Smooth muscle cell (in vitro differentiated cells): ENCODE measurements at regions not wholly inside any gene's neighbourhood (a gene's known extent, or its start where the extent isn't known, plus 50 kb on each side); places are given as distances from the start of the nearest gene placed in this dataset.
"Not testable (repeated sequence)": the region's sequence is repeated elsewhere in the genome, so short reads cannot be mapped to it uniquely, and the experiment has no call there.

ENCODE experiments used
- DNase-seq: peaks from one replicate; lab custom pipeline; 2025; ENCODE audit not compliant: unreplicated experiment; lab: John Stamatoyannopoulos, UW
- H2AFZ ChIP-seq: fragments of 200-600 bp; sonication (generic); 2 replicates; pipeline ENCODE4 v1.6.0; 2016; ENCODE audit warnings: antibody characterized with exemption, low read depth, mild to moderate bottlenecking
- H3F3A ChIP-seq: fragments of 200-600 bp; sonication (generic); 2 replicates; pipeline ENCODE4 v1.6.0; 2017; ENCODE audit warnings: antibody characterized with exemption, low read depth
- H3K27ac ChIP-seq: fragments of 200-600 bp; sonication (generic); 2 replicates; pipeline ENCODE4 v1.5.1; 2016; ENCODE audit warnings: low read depth, mild to moderate bottlenecking
- H3K27me3 ChIP-seq: fragments of 200-600 bp; sonication (generic); 2 replicates; pipeline ENCODE4 v1.6.1; 2016; ENCODE audit warnings: low read depth, mild to moderate bottlenecking
- H3K36me3 ChIP-seq: fragments of 200-600 bp; sonication (generic); 2 replicates; pipeline ENCODE4 v1.5.1; 2016; ENCODE audit warnings: low read depth
- H3K4me1 ChIP-seq: fragments of 200-600 bp; sonication (generic); 2 replicates; pipeline ENCODE4 v1.5.1; 2016; ENCODE audit warnings: low read depth
- H3K4me2 ChIP-seq: fragments of 200-600 bp; sonication (generic); 2 replicates; pipeline ENCODE4 v1.6.0; 2016; ENCODE audit warnings: mild to moderate bottlenecking
- H3K4me3 ChIP-seq: fragments of 200-600 bp; sonication (generic); 2 replicates; pipeline ENCODE4 v1.5.1; 2016; ENCODE audit warnings: mild to moderate bottlenecking
- H3K79me2 ChIP-seq: fragments of 200-600 bp; sonication (generic); 2 replicates; pipeline ENCODE4 v1.6.0; 2016; ENCODE audit warnings: low read depth, mild to moderate bottlenecking
- H3K9ac ChIP-seq: fragments of 200-600 bp; sonication (generic); 2 replicates; pipeline ENCODE4 v1.6.0; 2016; ENCODE audit warnings: low read depth
- H3K9me3 ChIP-seq: fragments of 200-600 bp; sonication (generic); replicated peaks from 2 replicates; pipeline ENCODE4 v1.5.1; 2016; ENCODE audit warnings: low read depth
- H4K20me1 ChIP-seq: fragments of 200-600 bp; sonication (generic); 2 replicates; pipeline ENCODE4 v1.6.0; 2016; ENCODE audit warnings: low read depth
- CTCF ChIP-seq: fragments of 200-600 bp; sonication (generic); IDR thresholded peaks from 2 replicates; pipeline ENCODE4 v1.5.1; 2017; ENCODE audit warnings: borderline replicate concordance, mild to moderate bottlenecking, antibody characterized with exemption; ENCODE audit not compliant: insufficient read depth, poor library complexity, severe bottlenecking
- WGBS: methylation state at CpG from one replicate; pipeline ENCODE4 v1.1.7; 2016; ENCODE audit warnings: low lambda C conversion rate; 5-methylcytosine and 5-hydroxymethylcytosine counted together

GRCh38 chrX:3532581-3533085, 180.8 kb downstream of the PRKX start:
- Histone ChIP-seq H3K27ac (peak overlapping the region; percentile 98), H4K20me1 (no peaks in the 10 kb centered on the region), H3K4me2 (no peak overlapping the region), H3K4me1 (no peaks in the 10 kb centered on the region), H3K4me3 (no peak overlapping the region), H3K9me3 (no peaks in the 10 kb centered on the region), H3K9ac (no peak overlapping the region), H2AFZ (no peak overlapping the region), H3K79me2 (no peaks in the 10 kb centered on the region), H3F3A (no peaks in the 10 kb centered on the region), H3K36me3 (no peaks in the 10 kb centered on the region), H3K27me3 (no peaks in the 10 kb centered on the region)
- DNase-seq, result no peak
- TF ChIP-seq CTCF, result no peak
- WGBS, result 79% methylated on average over 3 of the region's 3 CpGs

- H3K4me3 ChIP-seq, H3K27me3 ChIP-seq, H3F3A ChIP-seq, H3K9me3 ChIP-seq, H3K36me3 ChIP-seq, DNase-seq, H3K79me2 ChIP-seq, H4K20me1 ChIP-seq, H3K4me2 ChIP-seq, H3K4me1 ChIP-seq, H2AFZ ChIP-seq, H3K9ac ChIP-seq: not testable (repeated sequence)
- 52% methylated on average over 3 of the region's 3 CpGs for WGBS
- peak overlapping the region; percentile 98 for H3K27ac ChIP-seq
Observed at GRCh38 chrX:3531435-3531834, 182.0 kb downstream of the PRKX start.

GRCh38 chrX:3529466-3530010, 183.1 kb upstream of the MXRA5 start:
- H4K20me1 ChIP-seq, result no peaks in the 10 kb centered on the region
- H3K27ac ChIP-seq, result peak overlapping the region; percentile 98
- H3K4me3 ChIP-seq, result no peak overlapping the region
- WGBS, result 26% methylated on average over 5 of the region's 5 CpGs
- H3K36me3 ChIP-seq, result no peaks in the 10 kb centered on the region
- DNase-seq, result no peak
- H3K27me3 ChIP-seq, result no peaks in the 10 kb centered on the region
- H2AFZ ChIP-seq, result no peak overlapping the region
- H3F3A ChIP-seq, result no peaks in the 10 kb centered on the region
- no peaks in the 10 kb centered on the region for H3K4me1 ChIP-seq
- H3K9ac ChIP-seq, result peak overlapping the region; percentile 26
- TF ChIP-seq CTCF, result no peak
- peak overlapping the region; percentile 2 for H3K4me2 ChIP-seq
- no peaks in the 10 kb centered on the region for H3K9me3 ChIP-seq
- no peaks in the 10 kb centered on the region for H3K79me2 ChIP-seq

- H3K9ac ChIP-seq, result peak overlapping the region; percentile 90
- peak overlapping the region; percentile 98 for H3K27ac ChIP-seq
- WGBS, result 39% methylated on average over 3 of the region's 3 CpGs
Observed at GRCh38 chrX:3527811-3528210, 181.4 kb upstream of the MXRA5 start.

More at GRCh38 chrX:3527811-3528210, 181.4 kb upstream of the MXRA5 start:
- peaks cover 5% of the 10 kb centered on the region for H3F3A ChIP-seq
- no peak overlapping the region for H3K4me3 ChIP-seq
- no peak overlapping the region for H3K4me2 ChIP-seq
- no peaks in the 10 kb centered on the region for H3K27me3 ChIP-seq
- no peaks in the 10 kb centered on the region for H3K36me3 ChIP-seq
- no peaks in the 10 kb centered on the region for H3K9me3 ChIP-seq
- DNase-seq, result no peak
- no peaks in the 10 kb centered on the region for H4K20me1 ChIP-seq
- no peak for TF ChIP-seq CTCF
- H3K4me1 ChIP-seq, result no peaks in the 10 kb centered on the region
- no peak overlapping the region for H2AFZ ChIP-seq
- no peaks in the 10 kb centered on the region for H3K79me2 ChIP-seq
